ENCODE measurements at regions not wholly inside any gene's neighbourhood (a gene's known extent, or its start where the extent isn't known, plus 50 kb on each side); places are given as distances from the start of the nearest gene placed in this dataset.

GRCh38 chr6:126795161-126795560 is 323.3 kb upstream of the RSPO3 start:
- DNase-seq (ENCODE audit: low read depth): no peak
- TF ChIP-seq CTCF (conservative IDR thresholded peaks at IDR 0.05; ENCODE audit: control insufficient read depth, insufficient read depth, low read depth, low read length): no peak
- H3K4me3 ChIP-seq (ENCODE audit: control insufficient read depth, low read depth, low read length): no peak overlapping the region

GRCh38 chr6:126797981-126798380 is 320.5 kb upstream of the RSPO3 start:
- no peak for TF ChIP-seq CTCF (conservative IDR thresholded peaks at IDR 0.05; ENCODE audit: control insufficient read depth, insufficient read depth, low read depth, low read length)
- H3K4me3 ChIP-seq (ENCODE audit: control insufficient read depth, low read depth, low read length): no peak overlapping the region
- peak; percentile 55 for DNase-seq (ENCODE audit: low read depth)

- no peak for DNase-seq (ENCODE audit: low read depth)
- H3K4me3 ChIP-seq (ENCODE audit: control insufficient read depth, low read depth, low read length): no peak overlapping the region
- TF ChIP-seq CTCF (conservative IDR thresholded peaks at IDR 0.05; ENCODE audit: control insufficient read depth, insufficient read depth, low read depth, low read length): no peak
Measured at GRCh38 chr6:126803769-126804168, 314.7 kb upstream of the RSPO3 start.

GRCh38 chr6:126804332-126805064 is 314.0 kb upstream of the RSPO3 start:
- peak; percentile 66 for DNase-seq (ENCODE audit: low read depth)
- peak; percentile 83 for TF ChIP-seq CTCF (conservative IDR thresholded peaks at IDR 0.05; ENCODE audit: control insufficient read depth, insufficient read depth, low read depth, low read length)
- no peak overlapping the region for H3K4me3 ChIP-seq (ENCODE audit: control insufficient read depth, low read depth, low read length)

- TF ChIP-seq CTCF (conservative IDR thresholded peaks at IDR 0.05; ENCODE audit: control insufficient read depth, insufficient read depth, low read depth, low read length): no peak
- no peak overlapping the region for H3K4me3 ChIP-seq (ENCODE audit: control insufficient read depth, low read depth, low read length)
- DNase-seq (ENCODE audit: low read depth): no peak
Measured at GRCh38 chr6:126805861-126806260, 312.6 kb upstream of the RSPO3 start.

- no peak for TF ChIP-seq CTCF (conservative IDR thresholded peaks at IDR 0.05; ENCODE audit: control insufficient read depth, insufficient read depth, low read depth, low read length)
- peak; percentile 23 for DNase-seq (ENCODE audit: low read depth)
- H3K4me3 ChIP-seq (ENCODE audit: control insufficient read depth, low read depth, low read length): no peak overlapping the region
Measured at GRCh38 chr6:126807876-126808275, 310.6 kb upstream of the RSPO3 start.

All from fibroblast of mammary gland (primary cell).